Transverse colon (tissue), 4 donors: ENCODE measurements at regions not wholly inside any gene's neighbourhood (a gene's known extent, or its start where the extent isn't known, plus 50 kb on each side); places are given as distances from the start of the nearest gene placed in this dataset.

Experiments
- DNase-seq: peaks from one replicate; pipeline ENCODE4 v3.0.0-alpha.2; 2019
- H3K27ac ChIP-seq, 4 donors: fragments of 200-600 bp; sonication (generic); 2 replicates each; pipeline ENCODE4 v1.5.1; 2016 to 2018; ENCODE audit warnings: inconsistent platforms in 4 of 4
- H3K27me3 ChIP-seq: fragments of 200-600 bp; sonication (generic); 2 replicates; pipeline ENCODE4 v1.5.1; 2017; ENCODE audit warnings: inconsistent platforms
- H3K36me3 ChIP-seq, 4 donors: fragments of 200-600 bp; sonication (generic); 2 replicates each; pipeline ENCODE4 v1.5.1; 2017 to 2019; ENCODE audit warnings: inconsistent platforms in 4 of 4
- H3K4me1 ChIP-seq, 4 donors: fragments of 200-600 bp; sonication (generic); 2 replicates each; pipeline ENCODE4 v1.5.1; 2017 to 2020; ENCODE audit warnings: inconsistent platforms in 4 of 4
- H3K4me3 ChIP-seq, 4 donors: fragments of 200-600 bp; sonication (generic); 1 replicate in 1 of 4; 2 replicates in 3 of 4; pipeline versions ENCODE4 v1.5.1 to v1.6.1; 2017 to 2019; ENCODE audit warnings: inconsistent platforms in 4 of 4
- H3K9me3 ChIP-seq, 2 donors: fragments of 200-600 bp; sonication (generic); 2 replicates each; pipeline ENCODE4 v1.5.1; 2017 to 2019; ENCODE audit warnings: inconsistent platforms in 2 of 2
- EP300 ChIP-seq: sonication (generic); formaldehyde crosslinking; IDR thresholded peaks from one replicate; pipeline ENCODE4 v1.6.1; 2017; ENCODE audit warnings: antibody characterized with exemption, low read depth
- POLR2A ChIP-seq: fragments of 450-650 bp; IDR thresholded peaks from one replicate; pipeline ENCODE4 v1.6.1; 2016; ENCODE audit warnings: antibody characterized with exemption, mild to moderate bottlenecking, moderate library complexity
- POLR2AphosphoS5 ChIP-seq, 3 donors: sonication (generic); formaldehyde crosslinking; IDR thresholded peaks; one replicate each; pipeline ENCODE4 v1.6.1; 2016; ENCODE audit warnings: antibody characterized with exemption in 3 of 3
- WGBS, 2 donors: methylation state at CpG; one replicate each; pipeline ENCODE4 v1.1.5; 2018; ENCODE audit warnings: low coverage in 1 of 2; 5-methylcytosine and 5-hydroxymethylcytosine counted together
- in situ Hi-C, 4 donors: fragments of 200-750 bp; cut with MboI; loops; one replicate each; pipeline versions ENCODE4 v1.15.0 to v1.15.1; 2017; ENCODE audit warnings: low sequenced_read_pairs in 3 of 4, low pct_ligation_motif_present in 1 of 4, low pct_unique_long_range_greater_than_20kb in 1 of 4
- intact Hi-C: fragments of 100-400 bp; cut with DNase I; formaldehyde crosslinking; loops from one replicate; pipeline ENCODE4 v1.15.1; 2023; ENCODE audit warnings: low total_unique reads
- TF ChIP-seq, protein P1 (sequence below), 5 experiments: fragments of 200-600 bp in 3 of 5; fragments of 450-650 bp in 2 of 5; sonication (generic) in 3 of 5; IDR thresholded peaks; 1 replicate in 2 of 5; 2 replicates in 3 of 5; pipeline ENCODE4 v1.5.1; 2016 to 2017; ENCODE audit warnings: antibody characterized with exemption in 5 of 5, inconsistent platforms in 3 of 5, mild to moderate bottlenecking in 2 of 5, moderate library complexity in 1 of 5

DNA sequence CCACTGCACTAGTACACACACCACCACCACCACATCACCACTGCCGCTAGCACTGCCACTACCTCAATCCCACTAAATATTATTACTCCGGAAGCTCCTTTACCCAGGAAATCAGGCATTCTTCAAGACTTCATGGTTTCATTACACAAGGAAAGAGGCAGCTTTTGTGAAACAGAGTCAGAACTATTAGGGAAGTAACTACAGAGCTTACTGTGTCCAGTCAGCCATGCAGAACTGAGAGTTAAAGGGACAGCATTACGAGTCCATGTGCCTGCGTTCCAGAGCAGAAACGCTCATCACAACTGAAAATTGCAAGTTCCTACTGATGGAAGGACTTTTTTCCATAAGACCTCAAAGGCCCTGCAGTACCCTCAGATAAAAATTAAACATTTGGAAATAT, 103.2 kb upstream of the FRG1 start:
- intact Hi-C loops (no loop called here), in situ Hi-C loops (no loop called here)
- Histone ChIP-seq H3K27ac (no peak overlapping the region), H3K9me3 (no peaks in the 10 kb centered on the region), H3K4me3 (no peak overlapping the region), H3K4me1 (no peaks in the 10 kb centered on the region), H3K27me3 (no peaks in the 10 kb centered on the region), H3K36me3 (no peaks in the 10 kb centered on the region)
- no peak for DNase-seq
- 73 to 90% methylated on average over 5 of the region's 5 CpGs for WGBS, 2 donors
- TF ChIP-seq POLR2AphosphoS5 (IDR thresholded peaks at IDR 0.05) (no peak), POLR2A (no peak), EP300 (no peak)
- TF ChIP-seq, protein P1, sequence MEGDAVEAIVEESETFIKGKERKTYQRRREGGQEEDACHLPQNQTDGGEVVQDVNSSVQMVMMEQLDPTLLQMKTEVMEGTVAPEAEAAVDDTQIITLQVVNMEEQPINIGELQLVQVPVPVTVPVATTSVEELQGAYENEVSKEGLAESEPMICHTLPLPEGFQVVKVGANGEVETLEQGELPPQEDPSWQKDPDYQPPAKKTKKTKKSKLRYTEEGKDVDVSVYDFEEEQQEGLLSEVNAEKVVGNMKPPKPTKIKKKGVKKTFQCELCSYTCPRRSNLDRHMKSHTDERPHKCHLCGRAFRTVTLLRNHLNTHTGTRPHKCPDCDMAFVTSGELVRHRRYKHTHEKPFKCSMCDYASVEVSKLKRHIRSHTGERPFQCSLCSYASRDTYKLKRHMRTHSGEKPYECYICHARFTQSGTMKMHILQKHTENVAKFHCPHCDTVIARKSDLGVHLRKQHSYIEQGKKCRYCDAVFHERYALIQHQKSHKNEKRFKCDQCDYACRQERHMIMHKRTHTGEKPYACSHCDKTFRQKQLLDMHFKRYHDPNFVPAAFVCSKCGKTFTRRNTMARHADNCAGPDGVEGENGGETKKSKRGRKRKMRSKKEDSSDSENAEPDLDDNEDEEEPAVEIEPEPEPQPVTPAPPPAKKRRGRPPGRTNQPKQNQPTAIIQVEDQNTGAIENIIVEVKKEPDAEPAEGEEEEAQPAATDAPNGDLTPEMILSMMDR (IDR thresholded peaks at IDR 0.05), result no peak

DNA sequence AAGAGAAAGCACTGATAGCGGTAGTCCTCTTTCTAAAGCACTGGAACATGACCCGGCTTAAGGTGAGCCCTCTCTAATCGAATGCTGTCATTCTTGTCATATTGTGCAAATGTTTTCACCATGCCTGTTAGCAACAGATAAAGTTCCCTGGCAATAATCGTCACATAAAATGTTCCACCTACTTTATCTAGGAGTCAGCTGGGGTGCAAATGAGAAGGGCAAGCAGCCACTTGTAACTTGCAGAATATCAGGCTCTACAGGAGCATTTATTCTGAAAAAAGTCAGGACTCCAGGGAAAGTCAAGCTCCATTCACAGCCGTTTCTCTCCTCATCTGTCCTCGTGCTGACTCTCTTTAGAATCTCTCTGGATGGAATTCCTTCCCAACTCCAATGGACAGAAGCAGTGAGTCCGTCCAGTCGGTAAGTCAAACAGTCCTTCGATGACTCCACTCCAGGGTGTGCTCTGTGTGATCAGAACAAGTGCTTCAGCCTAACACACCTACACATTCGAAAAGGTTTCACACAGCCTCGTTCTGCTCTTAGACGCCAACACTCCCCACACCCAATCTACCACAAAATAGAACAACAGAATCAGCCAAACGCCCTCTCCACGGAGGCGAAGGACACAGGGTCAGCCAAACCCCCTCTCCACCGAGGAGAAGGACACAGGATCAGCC, 101.7 kb upstream of the FRG1 start:
- 77 to 81% methylated on average over 9 to 16 of the region's 16 CpGs for WGBS, 2 donors
- Histone ChIP-seq H3K27me3 (no peaks in the 10 kb centered on the region), H3K9me3 (no peaks in the 10 kb centered on the region), H3K4me3 (no peak overlapping the region), H3K4me1 (no peaks in the 10 kb centered on the region), H3K36me3 (no peaks in the 10 kb centered on the region), H3K27ac (no peak overlapping the region)
- TF ChIP-seq, protein P1 (IDR thresholded peaks at IDR 0.05), result no peak
- TF ChIP-seq EP300 (no peak), POLR2A (no peak), POLR2AphosphoS5 (IDR thresholded peaks at IDR 0.05) (no peak)
- intact Hi-C loops (no loop called here), in situ Hi-C loops (no loop called here)
- no peak for DNase-seq

DNA sequence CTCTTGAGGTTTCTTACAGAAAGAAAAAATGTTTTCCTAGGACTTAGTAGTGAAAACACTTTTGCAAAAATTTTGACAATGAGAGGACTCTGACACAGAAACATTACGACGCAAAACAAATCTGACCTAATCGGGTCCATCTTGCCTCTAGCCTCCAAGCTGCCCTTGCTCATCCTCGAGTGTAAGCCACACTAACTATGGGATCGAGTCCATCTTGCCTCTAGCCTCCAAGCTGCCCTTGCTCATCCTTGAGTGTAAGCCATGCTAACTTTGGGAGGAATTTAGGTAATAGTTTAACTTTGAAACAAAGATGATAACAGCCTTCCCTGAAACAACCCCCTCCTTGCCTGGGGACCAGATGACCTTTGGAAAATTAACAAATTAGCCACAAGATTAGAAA, 100.3 kb upstream of the FRG1 start:
- in situ Hi-C loops, result no loop called here
- no peak for TF ChIP-seq POLR2A
- no peak for TF ChIP-seq POLR2AphosphoS5 (IDR thresholded peaks at IDR 0.05)
- TF ChIP-seq EP300, result no peak
- TF ChIP-seq, protein P1 (IDR thresholded peaks at IDR 0.05), result no peak

DNA sequence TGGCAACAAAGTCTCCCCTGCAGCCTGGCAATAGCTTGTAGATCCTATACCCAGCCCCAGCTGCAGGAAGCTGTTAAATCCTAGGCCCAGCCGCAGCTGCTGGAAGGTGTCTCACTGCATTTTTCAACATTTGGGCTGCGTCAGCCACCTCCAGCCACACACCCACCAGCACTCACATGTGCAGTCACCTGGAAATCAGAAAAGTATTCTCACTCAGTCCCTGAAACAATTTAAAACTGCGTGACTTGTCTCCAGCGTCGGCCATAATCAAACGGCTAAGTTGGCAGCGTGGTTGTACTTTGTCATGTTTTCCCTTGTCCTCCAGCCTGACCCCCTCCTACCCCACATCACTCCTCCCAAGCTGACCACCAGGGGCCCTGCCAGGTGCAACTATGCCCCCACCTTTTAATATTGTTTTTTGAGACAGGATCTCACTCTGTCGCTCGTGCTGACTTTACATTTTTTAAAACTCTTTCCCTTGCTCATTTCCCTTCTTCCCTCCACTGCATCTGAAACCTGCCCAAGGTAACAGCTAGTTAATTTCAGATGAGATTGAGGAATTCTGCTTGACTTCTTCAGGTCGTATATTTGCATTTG, 97.2 kb upstream of the FRG1 start:
- no peaks in the 10 kb centered on the region for H3K27me3 ChIP-seq
- H3K4me3 ChIP-seq, result no peak overlapping the region
- 25 to 77% methylated on average over 1 to 10 of the region's 10 CpGs for WGBS, 2 donors
- H3K36me3 ChIP-seq, result no peaks in the 10 kb centered on the region
- no peaks in the 10 kb centered on the region for H3K9me3 ChIP-seq
- intact Hi-C loops, result no loop called here
- no peaks in the 10 kb centered on the region for H3K4me1 ChIP-seq
- DNase-seq, result no peak
- in situ Hi-C loops, result no loop called here
- H3K27ac ChIP-seq, result no peak overlapping the region
- TF ChIP-seq EP300, result no peak
- TF ChIP-seq POLR2AphosphoS5 (IDR thresholded peaks at IDR 0.05), result no peak
- TF ChIP-seq POLR2A, result no peak
- TF ChIP-seq, protein P1 (IDR thresholded peaks at IDR 0.05), result no peak

More for the DNA sequence above, 100.3 kb upstream of the FRG1 start:
- Histone ChIP-seq H3K36me3 (no peaks in the 10 kb centered on the region), H3K4me3 (no peak overlapping the region), H3K27me3 (no peaks in the 10 kb centered on the region), H3K27ac (no peak overlapping the region), H3K4me1 (no peaks in the 10 kb centered on the region), H3K9me3 (no peaks in the 10 kb centered on the region)
- intact Hi-C loops, result no loop called here
- WGBS, 2 donors, result 90 to 92% methylated on average over 5 of the region's 5 CpGs
- DNase-seq, result no peak
